Fibroblast of the aortic adventitia (primary cell): ENCODE measurements at regions not wholly inside any gene's neighbourhood (a gene's known extent, or its start where the extent isn't known, plus 50 kb on each side); places are given as distances from the start of the nearest gene placed in this dataset.

Experiments used
- DNase-seq: peaks from one replicate; pipeline ENCODE4 v3.0.0-alpha.2; 2010; ENCODE audit warnings: low read depth
- H3K4me3 ChIP-seq: 2 replicates; pipeline ENCODE4 v1.5.1; 2011; ENCODE audit warnings: low read depth, mild to moderate bottlenecking, control low read depth, low read length, moderate library complexity
- TF ChIP-seq, protein P1 (sequence below): IDR thresholded peaks from 2 replicates; pipeline ENCODE4 v1.5.1; 2011; ENCODE audit warnings: mild to moderate bottlenecking, low read length, control low read depth, inconsistent platforms; ENCODE audit not compliant: insufficient read depth

DNA sequence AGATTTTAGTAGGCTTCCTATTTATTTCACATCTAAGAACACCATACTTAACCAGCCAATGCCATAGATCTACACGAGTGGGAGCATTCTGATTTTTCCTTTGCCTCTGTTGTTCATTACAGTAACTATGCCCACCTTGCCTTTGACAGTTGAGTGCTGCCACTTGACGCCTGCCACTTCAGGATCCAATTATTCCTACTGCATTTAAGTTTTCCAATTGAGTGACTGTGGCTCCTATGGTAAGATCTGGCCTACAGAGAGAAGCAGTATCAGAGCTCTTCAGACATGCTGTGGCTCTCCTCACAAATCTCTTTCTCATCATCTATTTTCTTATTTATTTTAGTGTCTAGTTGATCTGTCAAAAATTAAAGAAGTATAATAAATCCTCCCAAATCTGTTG, 403.0 kb upstream of the SPTLC3 start:
- H3K4me3 ChIP-seq = no peak overlapping the region
- TF ChIP-seq, protein P1, sequence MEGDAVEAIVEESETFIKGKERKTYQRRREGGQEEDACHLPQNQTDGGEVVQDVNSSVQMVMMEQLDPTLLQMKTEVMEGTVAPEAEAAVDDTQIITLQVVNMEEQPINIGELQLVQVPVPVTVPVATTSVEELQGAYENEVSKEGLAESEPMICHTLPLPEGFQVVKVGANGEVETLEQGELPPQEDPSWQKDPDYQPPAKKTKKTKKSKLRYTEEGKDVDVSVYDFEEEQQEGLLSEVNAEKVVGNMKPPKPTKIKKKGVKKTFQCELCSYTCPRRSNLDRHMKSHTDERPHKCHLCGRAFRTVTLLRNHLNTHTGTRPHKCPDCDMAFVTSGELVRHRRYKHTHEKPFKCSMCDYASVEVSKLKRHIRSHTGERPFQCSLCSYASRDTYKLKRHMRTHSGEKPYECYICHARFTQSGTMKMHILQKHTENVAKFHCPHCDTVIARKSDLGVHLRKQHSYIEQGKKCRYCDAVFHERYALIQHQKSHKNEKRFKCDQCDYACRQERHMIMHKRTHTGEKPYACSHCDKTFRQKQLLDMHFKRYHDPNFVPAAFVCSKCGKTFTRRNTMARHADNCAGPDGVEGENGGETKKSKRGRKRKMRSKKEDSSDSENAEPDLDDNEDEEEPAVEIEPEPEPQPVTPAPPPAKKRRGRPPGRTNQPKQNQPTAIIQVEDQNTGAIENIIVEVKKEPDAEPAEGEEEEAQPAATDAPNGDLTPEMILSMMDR = no peak
- DNase-seq = no peak

- TF ChIP-seq, protein P1 = no peak
- DNase-seq = no peak
- no peak overlapping the region for H3K4me3 ChIP-seq
Measured at GRCh38 chr20:12610871-12611270, 397.9 kb upstream of the SPTLC3 start.

DNA sequence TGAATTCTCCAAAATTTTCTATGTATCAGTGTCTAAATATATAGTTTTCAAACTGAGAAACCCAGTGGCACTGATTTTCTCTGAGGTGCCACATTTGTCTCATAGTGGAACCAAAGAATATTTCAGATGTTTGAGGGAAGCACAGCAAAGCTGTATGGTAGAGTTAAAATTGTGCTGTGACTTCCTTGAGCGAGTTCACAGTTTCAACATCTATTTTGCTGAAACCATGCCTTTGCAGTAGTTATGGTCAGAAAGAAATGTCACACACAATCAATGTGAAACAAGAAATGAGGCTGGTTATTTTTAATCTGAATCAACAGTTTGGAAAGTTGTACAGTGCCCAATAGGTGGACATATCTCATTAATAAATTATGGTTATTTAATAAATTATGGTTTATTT, 394.0 kb upstream of the SPTLC3 start:
- H3K4me3 ChIP-seq = no peak overlapping the region
- TF ChIP-seq, protein P1 = no peak
- DNase-seq = no peak

- TF ChIP-seq, protein P1 = no peak
- H3K4me3 ChIP-seq = no peak overlapping the region
- no peak for DNase-seq
Measured at GRCh38 chr20:12617076-12617475, 391.7 kb upstream of the SPTLC3 start.

GRCh38 chr20:12623870-12624269, 384.9 kb upstream of the SPTLC3 start:
- TF ChIP-seq, protein P1 = no peak
- DNase-seq = no peak
- no peak overlapping the region for H3K4me3 ChIP-seq

- TF ChIP-seq, protein P1 = no peak
- no peak overlapping the region for H3K4me3 ChIP-seq
- DNase-seq = no peak
Measured at GRCh38 chr20:12627485-12627884, 381.3 kb upstream of the SPTLC3 start.

GRCh38 chr20:12638633-12639312, 370.0 kb upstream of the SPTLC3 start:
- no peak overlapping the region for H3K4me3 ChIP-seq
- TF ChIP-seq, protein P1 = no peak
- DNase-seq = no peak
